ENCODE measurements at regions not wholly inside any gene's neighbourhood (a gene's known extent, or its start where the extent isn't known, plus 50 kb on each side); places are given as distances from the start of the nearest gene placed in this dataset.

DNA sequence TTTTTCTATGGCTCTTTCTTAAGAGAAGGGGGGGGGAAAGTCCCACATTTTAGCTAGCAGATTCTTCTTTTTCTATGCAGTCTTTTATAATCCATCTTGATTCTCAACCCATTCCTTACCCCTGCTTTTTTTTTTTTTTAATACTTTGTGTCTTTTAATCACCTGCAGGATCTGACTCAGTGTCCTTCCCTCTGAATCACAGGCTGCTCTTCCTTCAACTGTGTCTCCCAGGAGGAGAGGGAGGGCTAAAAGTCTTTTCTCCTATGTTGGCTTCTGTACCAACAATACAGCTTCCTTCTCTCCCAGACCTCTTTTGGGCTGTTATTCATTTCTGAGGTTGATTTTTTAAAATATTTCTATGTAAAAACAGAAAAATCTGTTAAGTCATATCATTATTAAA is 686.2 kb downstream of the ADGRL2 start:
- Histone ChIP-seq H3K9me3 (replicated peaks in 1 of 2; ENCODE audit: control insufficient read depth in 2 of 2, insufficient read depth in 1 of 2, low read depth in 1 of 2, low read length in 2 of 2) (no peaks in the 10 kb centered on the region), H3K79me1 (ENCODE audit: low read depth, low read length) (no peaks in the 10 kb centered on the region), H2AK5ac (ENCODE audit: low read depth, low read length) (no peak overlapping the region), H3K4me2 (ENCODE audit: insufficient read depth, low read length, poor library complexity, severe bottlenecking) (no peak overlapping the region), H2BK5ac (ENCODE audit: low read length) (no peak overlapping the region), H3K23ac (ENCODE audit: low read depth, low read length, poor library complexity) (no peak overlapping the region), H3K4ac (ENCODE audit: low read length) (no peak overlapping the region), H3K27me3 (ENCODE audit: control insufficient read depth in 3 of 3, insufficient read depth in 3 of 3, low read depth in 1 of 3, low read length in 3 of 3) (peaks cover 0 to 3% (median 0%) of the 10 kb centered on the region in 3 experiments), H3K14ac (ENCODE audit: low read length) (no peak overlapping the region), H3K36me3 (replicated peaks in 1 of 2; ENCODE audit: control insufficient read depth in 2 of 2, insufficient read depth in 2 of 2, low read length in 2 of 2) (no peaks in the 10 kb centered on the region), H4K91ac (ENCODE audit: low read depth, low read length, poor library complexity) (no peak overlapping the region), H3K4me3 (ENCODE audit: low read length in 2 of 2) (no peak overlapping the region), H2BK15ac (ENCODE audit: low read length) (no peak overlapping the region), H3K18ac (ENCODE audit: low read length) (no peak overlapping the region), H2AFZ (ENCODE audit: low read length) (no peak overlapping the region), H3K4me1 (ENCODE audit: control insufficient read depth in 2 of 2, insufficient read depth in 1 of 2, low read depth in 1 of 2, low read length in 2 of 2) (peaks cover 5 to 14% of the 10 kb centered on the region in 2 donors), H3K27ac (replicated peaks; ENCODE audit: low read length) (no peak overlapping the region), H3K9ac (ENCODE audit: low read depth, low read length, poor library complexity) (no peak overlapping the region), H4K8ac (ENCODE audit: low read depth, low read length) (no peak overlapping the region), H2BK120ac (ENCODE audit: low read depth, low read length) (no peak overlapping the region), H2BK12ac (ENCODE audit: low read length) (no peak overlapping the region)
- DNase-seq (ENCODE audit: low spot score): no peak

DNA sequence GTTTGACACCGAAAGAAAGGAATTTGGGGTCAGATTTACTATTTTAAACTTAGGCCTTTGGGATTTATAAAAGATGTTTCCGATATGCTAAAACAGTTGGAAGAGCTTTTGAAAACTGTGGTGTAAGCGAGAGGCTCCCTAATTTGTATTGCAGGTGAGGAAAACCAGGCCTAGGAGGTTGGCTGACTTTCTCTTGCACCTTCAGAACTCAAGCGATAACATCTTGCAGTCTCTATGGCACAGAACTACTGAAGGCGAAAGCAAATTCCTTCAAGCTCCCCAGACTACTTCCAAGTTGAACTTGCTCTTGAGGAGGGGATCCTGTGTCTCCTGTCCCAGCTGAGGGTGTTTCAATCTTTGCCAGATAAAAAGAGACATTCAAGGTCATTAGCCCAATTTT is 685.7 kb downstream of the ADGRL2 start:
- H4K8ac ChIP-seq (ENCODE audit: low read depth, low read length): no peak overlapping the region
- no peaks in the 10 kb centered on the region for H3K9me3 ChIP-seq (replicated peaks in 1 of 2; ENCODE audit: control insufficient read depth in 2 of 2, insufficient read depth in 1 of 2, low read depth in 1 of 2, low read length in 2 of 2)
- H2AFZ ChIP-seq (ENCODE audit: low read length): peak overlapping the region; percentile 68
- no peak overlapping the region for H3K18ac ChIP-seq (ENCODE audit: low read length)
- H3K4me3 ChIP-seq (ENCODE audit: low read length in 2 of 2): no peak overlapping the region
- no CpG with 5 or more reads among the region's 5 CpGs for WGBS, 2 donors (ENCODE audit: extremely low coverage in 2 of 2, insufficient read length in 2 of 2, insufficient replicate concordance in 1 of 2)
- no peak overlapping the region for H3K14ac ChIP-seq (ENCODE audit: low read length)
- H2BK5ac ChIP-seq (ENCODE audit: low read length): no peak overlapping the region
- H3K23ac ChIP-seq (ENCODE audit: low read depth, low read length, poor library complexity): no peak overlapping the region
- H2BK15ac ChIP-seq (ENCODE audit: low read length): no peak overlapping the region
- H3K4me1 ChIP-seq (ENCODE audit: control insufficient read depth in 2 of 2, insufficient read depth in 1 of 2, low read depth in 1 of 2, low read length in 2 of 2): peaks cover 5 to 14% of the 10 kb centered on the region in 2 donors
- no peak overlapping the region for H2BK12ac ChIP-seq (ENCODE audit: low read length)
- H3K27ac ChIP-seq (replicated peaks; ENCODE audit: low read length): no peak overlapping the region
- no peaks in the 10 kb centered on the region for H3K79me1 ChIP-seq (ENCODE audit: low read depth, low read length)
- H3K4ac ChIP-seq (ENCODE audit: low read length): no peak overlapping the region
- no peak for DNase-seq (ENCODE audit: low spot score)
- no peak overlapping the region for H3K9ac ChIP-seq (ENCODE audit: low read depth, low read length, poor library complexity)
- H4K91ac ChIP-seq (ENCODE audit: low read depth, low read length, poor library complexity): no peak overlapping the region
- no peak overlapping the region for H2BK120ac ChIP-seq (ENCODE audit: low read depth, low read length)
- H2AK5ac ChIP-seq (ENCODE audit: low read depth, low read length): no peak overlapping the region
- H3K4me2 ChIP-seq (ENCODE audit: insufficient read depth, low read length, poor library complexity, severe bottlenecking): no peak overlapping the region
- peaks cover 0 to 3% (median 0%) of the 10 kb centered on the region in 3 experiments for H3K27me3 ChIP-seq (ENCODE audit: control insufficient read depth in 3 of 3, insufficient read depth in 3 of 3, low read depth in 1 of 3, low read length in 3 of 3)
- H3K36me3 ChIP-seq (replicated peaks in 1 of 2; ENCODE audit: control insufficient read depth in 2 of 2, insufficient read depth in 2 of 2, low read length in 2 of 2): no peaks in the 10 kb centered on the region

GRCh38 chr1:82485591-82486369 is 685.0 kb downstream of the ADGRL2 start:
- Histone ChIP-seq H4K91ac (ENCODE audit: low read depth, low read length, poor library complexity) (no peak overlapping the region), H3K9ac (ENCODE audit: low read depth, low read length, poor library complexity) (no peak overlapping the region), H3K23ac (ENCODE audit: low read depth, low read length, poor library complexity) (no peak overlapping the region), H3K9me3 (replicated peaks in 1 of 2; ENCODE audit: control insufficient read depth in 2 of 2, insufficient read depth in 1 of 2, low read depth in 1 of 2, low read length in 2 of 2) (no peaks in the 10 kb centered on the region), H3K4me1 (ENCODE audit: control insufficient read depth in 2 of 2, insufficient read depth in 1 of 2, low read depth in 1 of 2, low read length in 2 of 2) (peaks cover 5 to 14% of the 10 kb centered on the region in 2 donors), H3K27ac (replicated peaks; ENCODE audit: low read length) (no peak overlapping the region), H2AFZ (ENCODE audit: low read length) (peak overlapping the region; percentile 68), H2BK120ac (ENCODE audit: low read depth, low read length) (no peak overlapping the region), H3K4ac (ENCODE audit: low read length) (no peak overlapping the region), H3K4me3 (ENCODE audit: low read length in 2 of 2) (peak overlapping the region in 1 of 2 donors; percentile 27), H2BK15ac (ENCODE audit: low read length) (no peak overlapping the region), H2BK12ac (ENCODE audit: low read length) (no peak overlapping the region), H3K14ac (ENCODE audit: low read length) (no peak overlapping the region), H3K79me1 (ENCODE audit: low read depth, low read length) (no peaks in the 10 kb centered on the region), H3K18ac (ENCODE audit: low read length) (no peak overlapping the region), H4K8ac (ENCODE audit: low read depth, low read length) (no peak overlapping the region), H2AK5ac (ENCODE audit: low read depth, low read length) (no peak overlapping the region), H2BK5ac (ENCODE audit: low read length) (no peak overlapping the region), H3K4me2 (ENCODE audit: insufficient read depth, low read length, poor library complexity, severe bottlenecking) (no peak overlapping the region), H3K36me3 (replicated peaks in 1 of 2; ENCODE audit: control insufficient read depth in 2 of 2, insufficient read depth in 2 of 2, low read length in 2 of 2) (no peaks in the 10 kb centered on the region), H3K27me3 (ENCODE audit: control insufficient read depth in 3 of 3, insufficient read depth in 3 of 3, low read depth in 1 of 3, low read length in 3 of 3) (peaks cover 0 to 3% (median 0%) of the 10 kb centered on the region in 3 experiments)
- no CpG with 5 or more reads among the region's 4 CpGs for WGBS, 2 donors (ENCODE audit: extremely low coverage in 2 of 2, insufficient read length in 2 of 2, insufficient replicate concordance in 1 of 2)
- peak; percentile 63 for DNase-seq (ENCODE audit: low spot score)

- Histone ChIP-seq H2AK5ac (ENCODE audit: low read depth, low read length) (no peak overlapping the region), H2AFZ (ENCODE audit: low read length) (no peak overlapping the region), H3K23ac (ENCODE audit: low read depth, low read length, poor library complexity) (no peak overlapping the region), H2BK5ac (ENCODE audit: low read length) (no peak overlapping the region), H3K14ac (ENCODE audit: low read length) (no peak overlapping the region), H3K18ac (ENCODE audit: low read length) (no peak overlapping the region), H3K4me2 (ENCODE audit: insufficient read depth, low read length, poor library complexity, severe bottlenecking) (no peak overlapping the region), H2BK120ac (ENCODE audit: low read depth, low read length) (no peak overlapping the region), H3K79me1 (ENCODE audit: low read depth, low read length) (no peaks in the 10 kb centered on the region), H3K36me3 (replicated peaks in 1 of 2; ENCODE audit: control insufficient read depth in 2 of 2, insufficient read depth in 2 of 2, low read length in 2 of 2) (no peaks in the 10 kb centered on the region), H4K8ac (ENCODE audit: low read depth, low read length) (no peak overlapping the region), H3K4ac (ENCODE audit: low read length) (no peak overlapping the region), H3K4me3 (ENCODE audit: low read length in 2 of 2) (no peak overlapping the region), H2BK15ac (ENCODE audit: low read length) (no peak overlapping the region), H3K9me3 (replicated peaks in 1 of 2; ENCODE audit: control insufficient read depth in 2 of 2, insufficient read depth in 1 of 2, low read depth in 1 of 2, low read length in 2 of 2) (no peaks in the 10 kb centered on the region), H3K27ac (replicated peaks; ENCODE audit: low read length) (no peak overlapping the region), H3K4me1 (ENCODE audit: control insufficient read depth in 2 of 2, insufficient read depth in 1 of 2, low read depth in 1 of 2, low read length in 2 of 2) (peaks cover 5 to 14% of the 10 kb centered on the region in 2 donors), H3K9ac (ENCODE audit: low read depth, low read length, poor library complexity) (no peak overlapping the region), H4K91ac (ENCODE audit: low read depth, low read length, poor library complexity) (no peak overlapping the region), H3K27me3 (ENCODE audit: control insufficient read depth in 3 of 3, insufficient read depth in 3 of 3, low read depth in 1 of 3, low read length in 3 of 3) (no peaks in the 10 kb centered on the region), H2BK12ac (ENCODE audit: low read length) (no peak overlapping the region)
- WGBS, 2 donors (ENCODE audit: extremely low coverage in 2 of 2, insufficient read length in 2 of 2, insufficient replicate concordance in 1 of 2): no CpG with 5 or more reads among the region's 5 CpGs
- DNase-seq (ENCODE audit: low spot score): no peak
Measured at GRCh38 chr1:82483146-82483545, 682.4 kb downstream of the ADGRL2 start.
